ENCODE measurements at regions not wholly inside any gene's neighbourhood (a gene's known extent, or its start where the extent isn't known, plus 50 kb on each side); places are given as distances from the start of the nearest gene placed in this dataset.

GRCh38 chr9:95815133-95815532 is 60.4 kb upstream of the ERCC6L2 start:
- TF ChIP-seq EZH2 (IDR thresholded peaks at IDR 0.05; ENCODE audit: borderline replicate concordance, insufficient read depth, low read depth, low read length, poor library complexity, severe bottlenecking) (no peak), CTCF (IDR thresholded peaks at IDR 0.05) (no peak)
